Ovary (tissue), 3 donors: ENCODE measurements at regions not wholly inside any gene's neighbourhood (a gene's known extent, or its start where the extent isn't known, plus 50 kb on each side); places are given as distances from the start of the nearest gene placed in this dataset.

ENCODE experiments used
- CTCF ChIP-seq, 3 donors: fragments of 450-650 bp in 2 of 3; fragments of 200-600 bp in 1 of 3; IDR thresholded peaks; one replicate each; pipeline versions ENCODE4 v1.5.1 to v1.8.0; 2016 to 2022; ENCODE audit warnings: antibody characterized with exemption in 3 of 3, mild to moderate bottlenecking in 1 of 3
- EP300 ChIP-seq: sonication (generic); formaldehyde crosslinking; IDR thresholded peaks from one replicate; pipeline ENCODE4 v1.6.1; 2017; ENCODE audit warnings: antibody characterized with exemption
- donor health status: DM: no; HTN: no; CAD: no.

- TF ChIP-seq CTCF (IDR thresholded peaks at IDR 0.05) (no peak), EP300 (no peak)
Observed at GRCh38 chr6:90970672-90971071, 383.8 kb upstream of the MAP3K7 start.
